ENCODE measurements at regions not wholly inside any gene's neighbourhood (a gene's known extent, or its start where the extent isn't known, plus 50 kb on each side); places are given as distances from the start of the nearest gene placed in this dataset.

DNA sequence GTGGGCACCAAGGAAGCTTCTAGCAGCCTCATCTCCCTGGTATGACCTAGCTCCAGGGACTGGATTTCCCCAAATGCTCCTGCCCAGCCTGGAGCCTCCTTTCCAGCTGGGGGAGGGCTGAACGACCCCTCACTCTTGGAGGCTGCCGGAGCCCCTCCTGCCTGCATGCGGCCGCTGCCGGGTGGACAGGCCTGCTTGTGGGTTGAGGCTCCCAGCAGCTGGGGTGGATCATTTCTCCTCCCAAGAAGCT is 213.6 kb downstream of the SEC14L1 start (continued):
- TF ChIP-seq, protein P1, sequence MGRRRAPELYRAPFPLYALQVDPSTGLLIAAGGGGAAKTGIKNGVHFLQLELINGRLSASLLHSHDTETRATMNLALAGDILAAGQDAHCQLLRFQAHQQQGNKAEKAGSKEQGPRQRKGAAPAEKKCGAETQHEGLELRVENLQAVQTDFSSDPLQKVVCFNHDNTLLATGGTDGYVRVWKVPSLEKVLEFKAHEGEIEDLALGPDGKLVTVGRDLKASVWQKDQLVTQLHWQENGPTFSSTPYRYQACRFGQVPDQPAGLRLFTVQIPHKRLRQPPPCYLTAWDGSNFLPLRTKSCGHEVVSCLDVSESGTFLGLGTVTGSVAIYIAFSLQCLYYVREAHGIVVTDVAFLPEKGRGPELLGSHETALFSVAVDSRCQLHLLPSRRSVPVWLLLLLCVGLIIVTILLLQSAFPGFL (CRISPR knock-in tag; IDR thresholded peaks at IDR 0.05; ENCODE audit: borderline replicate concordance) = no peak
- TF ChIP-seq NFATC4 (CRISPR knock-in tag; IDR thresholded peaks at IDR 0.05) = no peak

DNA sequence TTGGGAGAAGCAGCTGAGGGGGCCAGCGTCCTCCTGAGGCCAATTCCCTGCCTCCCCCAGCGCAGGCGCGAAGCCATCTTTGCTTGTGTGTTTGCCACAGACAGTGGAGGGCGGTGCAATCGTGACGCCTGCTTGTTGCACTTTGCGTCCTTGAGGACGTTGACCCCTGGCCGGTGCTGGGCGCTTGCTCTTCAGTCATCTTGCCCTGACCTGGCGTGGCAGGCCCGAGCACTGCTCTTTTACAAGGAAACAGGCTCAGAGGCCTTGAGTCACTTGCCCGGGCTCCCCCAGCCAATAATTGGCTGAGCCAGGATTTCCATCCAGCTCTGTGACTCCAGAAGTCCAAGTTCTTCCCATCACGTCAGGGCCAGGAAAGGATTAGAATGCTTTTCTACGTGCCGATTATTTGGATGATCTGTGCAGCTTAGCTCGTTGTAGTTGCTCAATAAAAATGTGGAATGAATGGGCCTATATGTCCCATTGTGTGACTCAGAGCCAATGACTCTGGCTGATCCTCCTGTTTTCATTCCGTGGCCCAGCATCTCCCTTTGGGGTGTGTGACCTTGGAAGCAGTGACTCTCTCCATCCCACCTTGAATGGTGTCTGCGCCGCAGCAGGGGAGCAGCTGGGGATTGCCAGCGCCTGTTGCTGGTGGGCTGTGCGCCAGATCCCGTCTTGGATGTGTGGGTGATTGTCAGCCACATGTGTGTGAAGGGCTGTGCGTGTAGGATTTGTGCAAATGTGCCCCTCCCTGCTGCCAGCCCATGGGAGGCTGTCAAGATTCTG is 214.1 kb downstream of the SEC14L1 start:
- Mint-ChIP-seq H3K36me3 (peaks cover 9% of the 10 kb centered on the region; the same call in 1 of the 2 replicates), H3K4me1 (peaks cover 26% of the 10 kb centered on the region), H3K27ac (peak overlapping the region; percentile 28), H3K27me3 (ENCODE audit: low read depth) (no peaks in the 10 kb centered on the region), H3K4me3 (no peak overlapping the region), H3K9me3 (0 out of 2 replicates have a peak, but pooled peaks cover 7% of the 10 kb centered on the region)
- no peak for ATAC-seq
- no peak for DNase-seq (ENCODE audit: low spot score)
- ChIA-PET CTCF (interaction anchor here (2.4 kb wide), 1 partner anchor 75 kb away, joined by 8 read pairs; no protein-coding TSS in a partner anchor), POLR2A (interaction anchor here (0.6 kb wide), 1 partner anchor 565 kb away, joined by 3 read pairs; no protein-coding TSS in a partner anchor)
- TF ChIP-seq JAZF1 (CRISPR knock-in tag; IDR thresholded peaks at IDR 0.05) (no peak), MYBL2 (CRISPR knock-in tag; IDR thresholded peaks at IDR 0.05) (no peak), GABPB1 (CRISPR knock-in tag; IDR thresholded peaks at IDR 0.05) (peak; percentile 78; the same call in 1 of the 2 replicates), CREM (CRISPR knock-in tag; IDR thresholded peaks at IDR 0.05) (no peak)

DNA sequence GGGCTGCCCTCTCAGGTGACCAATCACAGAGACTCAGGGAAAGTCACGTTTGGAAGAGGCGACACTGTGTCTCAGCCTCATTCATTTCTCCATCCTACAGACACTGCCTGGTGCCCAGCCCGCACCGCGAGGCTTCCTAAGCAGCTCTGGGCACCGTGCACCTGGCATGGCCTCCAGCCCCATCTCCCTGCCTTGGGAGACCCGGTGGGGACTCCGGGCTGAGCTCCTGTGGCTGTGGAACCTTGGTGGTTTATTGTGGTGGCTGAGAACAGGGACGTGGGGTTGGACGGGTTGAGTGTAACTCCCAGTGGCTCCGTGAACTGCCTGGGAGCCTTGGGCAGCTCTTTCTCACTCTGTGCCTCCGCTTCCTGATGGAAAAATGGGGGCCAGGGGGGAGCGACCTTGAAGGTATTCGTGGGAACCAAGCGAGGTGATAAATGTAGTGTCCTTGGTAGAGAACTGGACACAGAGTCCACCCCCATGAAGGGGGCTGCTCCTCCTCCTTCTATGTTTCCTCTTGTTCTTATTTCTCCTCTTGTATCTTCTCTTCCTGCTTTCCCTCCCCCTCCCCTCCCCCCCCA is 215.4 kb downstream of the SEC14L1 start:
- ChIA-PET CTCF (interaction anchor here (1.9 kb wide), 1 partner anchor 36 kb away, joined by 5 read pairs; no protein-coding TSS in a partner anchor), POLR2A (no interaction called here)
- H3K27me3 Mint-ChIP-seq (ENCODE audit: low read depth) = no peaks in the 10 kb centered on the region
- H3K36me3 Mint-ChIP-seq = peaks cover 9% of the 10 kb centered on the region; the same call in 1 of the 2 replicates
- TF ChIP-seq NFATC4 (CRISPR knock-in tag; IDR thresholded peaks at IDR 0.05) (no peak), MXD4 (CRISPR knock-in tag; IDR thresholded peaks at IDR 0.05; ENCODE audit: borderline replicate concordance) (no peak), CREM (CRISPR knock-in tag; IDR thresholded peaks at IDR 0.05) (no peak), ZNF138 (CRISPR knock-in tag; conservative IDR thresholded peaks at IDR 0.05) (no peak), ATF1 (CRISPR knock-in tag; IDR thresholded peaks at IDR 0.05) (no peak), PRRX2 (CRISPR knock-in tag; IDR thresholded peaks at IDR 0.05) (no peak), FOXP1 (CRISPR knock-in tag; IDR thresholded peaks at IDR 0.05; ENCODE audit: borderline replicate concordance) (no peak), OVOL2 (CRISPR knock-in tag; IDR thresholded peaks at IDR 0.05; ENCODE audit: borderline replicate concordance) (no peak), JUN (CRISPR knock-in tag; IDR thresholded peaks at IDR 0.05) (no peak), CBFB (CRISPR knock-in tag; IDR thresholded peaks at IDR 0.05; ENCODE audit: low read depth) (no peak), GRHL2 (CRISPR knock-in tag; IDR thresholded peaks at IDR 0.05; ENCODE audit: insufficient replicate concordance, severe bottlenecking) (no peak), NFE2L1 (CRISPR knock-in tag; IDR thresholded peaks at IDR 0.05) (no peak)
- TF ChIP-seq, protein P2, sequence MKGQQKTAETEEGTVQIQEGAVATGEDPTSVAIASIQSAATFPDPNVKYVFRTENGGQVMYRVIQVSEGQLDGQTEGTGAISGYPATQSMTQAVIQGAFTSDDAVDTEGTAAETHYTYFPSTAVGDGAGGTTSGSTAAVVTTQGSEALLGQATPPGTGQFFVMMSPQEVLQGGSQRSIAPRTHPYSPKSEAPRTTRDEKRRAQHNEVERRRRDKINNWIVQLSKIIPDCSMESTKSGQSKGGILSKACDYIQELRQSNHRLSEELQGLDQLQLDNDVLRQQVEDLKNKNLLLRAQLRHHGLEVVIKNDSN (CRISPR knock-in tag; IDR thresholded peaks at IDR 0.05) = no peak
- TF ChIP-seq, protein P3, sequence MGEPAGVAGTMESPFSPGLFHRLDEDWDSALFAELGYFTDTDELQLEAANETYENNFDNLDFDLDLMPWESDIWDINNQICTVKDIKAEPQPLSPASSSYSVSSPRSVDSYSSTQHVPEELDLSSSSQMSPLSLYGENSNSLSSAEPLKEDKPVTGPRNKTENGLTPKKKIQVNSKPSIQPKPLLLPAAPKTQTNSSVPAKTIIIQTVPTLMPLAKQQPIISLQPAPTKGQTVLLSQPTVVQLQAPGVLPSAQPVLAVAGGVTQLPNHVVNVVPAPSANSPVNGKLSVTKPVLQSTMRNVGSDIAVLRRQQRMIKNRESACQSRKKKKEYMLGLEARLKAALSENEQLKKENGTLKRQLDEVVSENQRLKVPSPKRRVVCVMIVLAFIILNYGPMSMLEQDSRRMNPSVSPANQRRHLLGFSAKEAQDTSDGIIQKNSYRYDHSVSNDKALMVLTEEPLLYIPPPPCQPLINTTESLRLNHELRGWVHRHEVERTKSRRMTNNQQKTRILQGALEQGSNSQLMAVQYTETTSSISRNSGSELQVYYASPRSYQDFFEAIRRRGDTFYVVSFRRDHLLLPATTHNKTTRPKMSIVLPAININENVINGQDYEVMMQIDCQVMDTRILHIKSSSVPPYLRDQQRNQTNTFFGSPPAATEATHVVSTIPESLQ (CRISPR knock-in tag; IDR thresholded peaks at IDR 0.05) = no peak
- TF ChIP-seq, protein P4, sequence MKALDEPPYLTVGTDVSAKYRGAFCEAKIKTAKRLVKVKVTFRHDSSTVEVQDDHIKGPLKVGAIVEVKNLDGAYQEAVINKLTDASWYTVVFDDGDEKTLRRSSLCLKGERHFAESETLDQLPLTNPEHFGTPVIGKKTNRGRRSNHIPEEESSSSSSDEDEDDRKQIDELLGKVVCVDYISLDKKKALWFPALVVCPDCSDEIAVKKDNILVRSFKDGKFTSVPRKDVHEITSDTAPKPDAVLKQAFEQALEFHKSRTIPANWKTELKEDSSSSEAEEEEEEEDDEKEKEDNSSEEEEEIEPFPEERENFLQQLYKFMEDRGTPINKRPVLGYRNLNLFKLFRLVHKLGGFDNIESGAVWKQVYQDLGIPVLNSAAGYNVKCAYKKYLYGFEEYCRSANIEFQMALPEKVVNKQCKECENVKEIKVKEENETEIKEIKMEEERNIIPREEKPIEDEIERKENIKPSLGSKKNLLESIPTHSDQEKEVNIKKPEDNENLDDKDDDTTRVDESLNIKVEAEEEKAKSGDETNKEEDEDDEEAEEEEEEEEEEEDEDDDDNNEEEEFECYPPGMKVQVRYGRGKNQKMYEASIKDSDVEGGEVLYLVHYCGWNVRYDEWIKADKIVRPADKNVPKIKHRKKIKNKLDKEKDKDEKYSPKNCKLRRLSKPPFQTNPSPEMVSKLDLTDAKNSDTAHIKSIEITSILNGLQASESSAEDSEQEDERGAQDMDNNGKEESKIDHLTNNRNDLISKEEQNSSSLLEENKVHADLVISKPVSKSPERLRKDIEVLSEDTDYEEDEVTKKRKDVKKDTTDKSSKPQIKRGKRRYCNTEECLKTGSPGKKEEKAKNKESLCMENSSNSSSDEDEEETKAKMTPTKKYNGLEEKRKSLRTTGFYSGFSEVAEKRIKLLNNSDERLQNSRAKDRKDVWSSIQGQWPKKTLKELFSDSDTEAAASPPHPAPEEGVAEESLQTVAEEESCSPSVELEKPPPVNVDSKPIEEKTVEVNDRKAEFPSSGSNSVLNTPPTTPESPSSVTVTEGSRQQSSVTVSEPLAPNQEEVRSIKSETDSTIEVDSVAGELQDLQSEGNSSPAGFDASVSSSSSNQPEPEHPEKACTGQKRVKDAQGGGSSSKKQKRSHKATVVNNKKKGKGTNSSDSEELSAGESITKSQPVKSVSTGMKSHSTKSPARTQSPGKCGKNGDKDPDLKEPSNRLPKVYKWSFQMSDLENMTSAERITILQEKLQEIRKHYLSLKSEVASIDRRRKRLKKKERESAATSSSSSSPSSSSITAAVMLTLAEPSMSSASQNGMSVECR (CRISPR knock-in tag; IDR thresholded peaks at IDR 0.05; ENCODE audit: borderline replicate concordance) = no peak
- TF ChIP-seq, protein P5, sequence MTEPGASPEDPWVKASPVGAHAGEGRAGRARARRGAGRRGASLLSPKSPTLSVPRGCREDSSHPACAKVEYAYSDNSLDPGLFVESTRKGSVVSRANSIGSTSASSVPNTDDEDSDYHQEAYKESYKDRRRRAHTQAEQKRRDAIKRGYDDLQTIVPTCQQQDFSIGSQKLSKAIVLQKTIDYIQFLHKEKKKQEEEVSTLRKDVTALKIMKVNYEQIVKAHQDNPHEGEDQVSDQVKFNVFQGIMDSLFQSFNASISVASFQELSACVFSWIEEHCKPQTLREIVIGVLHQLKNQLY (CRISPR knock-in tag; IDR thresholded peaks at IDR 0.05) = no peak
- ATAC-seq (no peak), DNase-seq (ENCODE audit: low spot score) (no peak)
- H3K9me3 Mint-ChIP-seq = 0 out of 2 replicates have a peak, but pooled peaks cover 7% of the 10 kb centered on the region
- H3K4me3 Mint-ChIP-seq = no peak overlapping the region
- no peak overlapping the region for H3K27ac Mint-ChIP-seq
- peaks cover 16% of the 10 kb centered on the region for H3K4me1 Mint-ChIP-seq

Data from WTC11 (cell line).